ENCODE measurements at regions not wholly inside any gene's neighbourhood (a gene's known extent, or its start where the extent isn't known, plus 50 kb on each side); places are given as distances from the start of the nearest gene placed in this dataset.
"Not testable (repeated sequence)": the region's sequence is repeated elsewhere in the genome, so short reads cannot be mapped to it uniquely, and the experiment has no call there.

DNA sequence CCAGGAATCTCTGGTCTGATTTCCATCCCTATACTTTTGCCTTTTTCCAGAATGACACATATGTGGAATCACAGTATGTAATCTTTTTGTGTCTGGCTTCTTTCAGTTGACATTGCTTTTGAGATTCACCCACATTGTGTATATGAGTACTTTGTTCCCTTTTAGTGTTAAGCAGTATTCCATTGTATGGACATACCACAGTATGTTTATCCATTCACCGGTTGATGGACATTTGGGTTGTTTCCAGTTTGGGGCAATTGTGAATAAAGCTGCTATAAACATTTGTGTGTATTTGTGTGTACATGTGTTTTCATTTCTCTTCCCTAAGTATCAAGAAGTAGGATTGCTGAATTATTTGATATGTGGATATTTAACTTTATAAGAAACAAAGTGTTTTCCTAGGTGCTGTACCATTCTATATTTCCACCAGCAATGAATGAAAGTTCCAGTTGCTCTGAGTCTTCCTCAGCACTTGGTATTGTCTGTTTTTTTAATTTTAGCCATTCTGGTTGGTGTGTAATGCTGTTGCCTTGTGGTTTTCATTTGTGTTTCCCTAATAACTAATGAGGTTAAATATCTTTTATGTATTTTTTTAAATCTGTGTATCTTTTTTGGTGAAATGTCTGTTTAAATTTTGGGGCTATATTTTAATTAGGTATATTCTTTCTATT is 203.5 kb upstream of the HAAO start:
- DNase-seq (ENCODE audit: low read depth), result no peak

DNA sequence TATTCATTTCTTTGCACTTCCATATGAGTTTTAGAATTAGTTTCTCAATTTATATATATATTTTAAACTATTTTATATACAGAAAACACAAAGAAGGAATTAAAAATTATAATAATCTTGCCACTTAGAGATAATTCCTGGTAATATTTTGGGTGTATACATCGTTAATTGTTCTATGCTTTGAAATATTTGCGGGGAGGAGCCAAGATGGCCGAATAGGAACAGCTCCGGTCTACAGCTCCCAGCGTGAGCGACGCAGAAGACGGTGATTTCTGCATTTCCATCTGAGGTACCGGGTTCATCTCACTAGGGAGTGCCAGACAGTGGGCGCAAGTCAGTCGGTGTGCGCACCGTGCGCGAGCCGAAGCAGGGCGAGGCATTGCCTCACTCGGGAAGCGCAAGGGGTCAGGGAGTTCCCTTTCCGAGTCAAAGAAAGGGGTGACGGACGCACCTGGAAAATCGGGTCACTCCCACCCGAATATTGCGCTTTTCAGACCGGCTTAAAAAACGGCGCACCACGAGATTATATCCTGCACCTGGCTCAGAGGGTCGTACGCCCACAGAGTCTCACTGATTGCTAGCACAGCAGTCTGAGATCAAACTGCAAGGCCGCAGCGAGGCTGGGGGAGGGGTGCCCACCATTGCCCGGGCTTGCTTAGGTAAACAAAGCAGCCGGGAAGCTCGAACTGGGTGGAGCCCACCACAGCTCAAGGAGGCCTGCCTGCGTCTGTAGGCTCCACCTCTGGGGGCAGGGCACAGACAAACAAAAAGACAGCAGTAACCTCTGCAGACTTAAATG is 197.1 kb upstream of the HAAO start:
- not testable (repeated sequence) for DNase-seq (ENCODE audit: low read depth)

DNA sequence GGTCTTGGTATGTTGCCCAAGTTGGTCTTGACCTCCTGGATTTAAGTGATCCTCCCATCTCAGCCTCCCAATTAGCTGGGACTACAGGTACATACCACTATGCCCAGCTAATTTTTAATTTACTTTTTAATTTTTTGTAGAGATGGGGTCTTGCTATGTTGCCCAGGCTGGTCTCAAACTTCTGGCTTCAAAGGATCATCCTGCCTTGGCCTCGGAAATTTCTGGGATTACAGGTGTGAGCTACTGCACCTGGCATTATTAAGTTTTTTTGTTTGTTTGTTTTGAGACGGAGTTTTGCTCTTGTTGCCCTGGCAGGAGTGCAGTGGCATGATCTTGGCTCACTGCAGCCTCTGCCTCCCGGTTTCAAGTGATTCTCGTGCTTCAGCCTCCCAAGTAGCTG is 195.7 kb upstream of the HAAO start:
- DNase-seq (ENCODE audit: low read depth), result not testable (repeated sequence)

DNA sequence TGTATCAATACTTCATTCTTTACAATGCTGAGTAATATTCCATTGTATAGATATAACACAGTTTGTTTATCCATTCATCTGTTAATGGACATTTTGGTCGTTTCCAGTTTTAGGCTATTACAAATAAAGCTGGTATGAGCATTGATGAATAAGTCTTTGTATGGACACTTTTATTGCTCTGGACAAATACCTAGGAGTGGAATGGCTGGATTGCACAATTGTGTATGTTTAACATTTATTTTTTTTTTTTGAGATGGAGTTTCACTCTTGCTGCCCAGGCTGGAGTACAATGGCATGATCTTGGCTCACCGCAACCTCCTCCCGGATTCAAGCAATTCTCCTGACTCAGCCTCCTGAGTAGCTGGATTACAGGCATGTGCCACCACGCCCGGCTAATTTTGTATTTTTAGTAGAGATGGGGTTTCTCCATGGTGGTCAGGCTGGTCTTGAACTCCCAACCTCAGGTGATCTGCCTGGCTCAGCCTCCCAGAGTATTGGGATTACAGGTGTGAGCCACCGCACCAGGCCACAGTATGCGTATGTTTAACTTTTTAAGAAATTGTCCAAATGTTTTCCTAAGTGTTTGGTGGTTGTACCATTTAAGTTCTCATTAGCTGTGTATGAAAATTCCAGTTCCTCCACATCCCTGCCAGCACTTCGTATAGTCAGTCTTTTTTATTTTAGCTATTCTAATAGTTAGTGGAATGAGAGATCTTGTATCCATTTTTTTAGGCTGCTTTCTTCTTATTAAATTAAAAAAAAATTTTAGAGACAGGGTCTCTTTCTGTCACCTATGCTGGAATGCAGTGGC is 194.9 kb upstream of the HAAO start:
- DNase-seq (ENCODE audit: low read depth), result peak; percentile 96

DNA sequence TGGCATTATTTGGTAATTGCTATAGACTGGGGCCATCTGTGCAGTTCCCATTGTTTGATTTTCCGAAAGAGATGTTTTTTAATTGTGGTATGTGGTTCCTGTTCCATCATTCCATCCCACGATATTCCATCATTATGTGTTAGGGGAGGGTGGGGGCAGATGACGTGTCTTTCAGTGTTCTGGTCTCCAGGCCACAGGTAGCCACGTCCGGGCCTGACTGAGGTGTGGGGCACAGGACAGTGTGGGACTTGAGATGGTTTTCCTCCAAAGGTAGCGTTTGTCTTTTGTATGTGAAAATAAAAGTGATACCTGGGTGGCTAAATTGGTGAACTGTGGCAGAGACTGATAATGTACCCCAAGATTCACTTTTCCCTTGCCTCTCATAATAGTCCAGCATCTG is 192.2 kb upstream of the HAAO start:
- DNase-seq (ENCODE audit: low read depth), result no peak

DNA sequence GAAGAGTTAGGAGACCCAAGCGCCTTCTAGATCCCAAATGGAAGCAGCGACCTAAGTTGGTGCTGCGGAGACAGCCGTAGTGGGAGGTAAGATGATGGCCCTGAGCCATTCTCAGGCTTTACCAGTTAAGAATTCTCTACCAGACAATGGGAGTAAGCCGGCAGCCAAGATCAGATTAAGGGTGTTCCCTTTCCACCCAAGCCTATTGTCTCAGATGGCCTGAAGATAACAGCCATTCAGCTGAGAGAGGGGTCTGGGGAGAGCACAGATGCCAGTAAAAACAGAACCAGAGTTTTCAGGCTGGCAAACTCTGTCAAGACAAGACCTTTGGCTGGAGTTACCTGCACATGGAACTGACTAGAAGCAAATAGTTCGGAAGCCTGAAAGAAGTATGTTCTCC is 191.7 kb upstream of the HAAO start:
- no peak for DNase-seq (ENCODE audit: low read depth)

DNA sequence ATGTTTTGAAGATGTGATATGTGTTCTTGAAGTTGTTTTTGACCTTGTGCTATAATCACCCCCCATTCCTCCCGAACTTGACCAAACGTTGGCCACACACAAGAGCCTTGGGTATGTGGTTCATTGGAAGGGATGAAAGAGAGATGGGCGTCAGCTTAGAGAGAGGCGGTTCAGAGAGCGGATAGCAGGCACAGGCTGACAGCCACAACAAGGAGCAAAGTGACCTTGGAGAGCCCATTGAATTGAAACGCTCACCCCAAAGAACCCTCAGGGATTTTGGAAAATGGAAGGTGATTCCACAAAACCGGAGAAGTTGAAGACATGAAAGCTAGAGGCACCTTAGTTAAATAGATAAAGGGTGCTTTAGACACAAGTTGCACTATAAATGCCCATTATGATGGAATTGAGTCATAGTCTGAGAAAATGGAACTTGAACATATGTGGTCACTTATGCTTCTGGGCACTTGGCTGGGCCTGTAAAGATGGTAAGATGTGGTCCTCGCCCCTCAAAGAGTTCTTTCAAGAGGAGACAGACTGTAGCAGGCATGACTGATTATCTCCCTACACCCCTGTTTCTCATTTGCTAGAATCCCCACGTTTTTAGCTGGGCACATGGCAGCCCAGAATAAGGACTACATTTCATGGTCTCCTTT is 188.5 kb upstream of the HAAO start:
- DNase-seq (ENCODE audit: low read depth), result no peak

DNA sequence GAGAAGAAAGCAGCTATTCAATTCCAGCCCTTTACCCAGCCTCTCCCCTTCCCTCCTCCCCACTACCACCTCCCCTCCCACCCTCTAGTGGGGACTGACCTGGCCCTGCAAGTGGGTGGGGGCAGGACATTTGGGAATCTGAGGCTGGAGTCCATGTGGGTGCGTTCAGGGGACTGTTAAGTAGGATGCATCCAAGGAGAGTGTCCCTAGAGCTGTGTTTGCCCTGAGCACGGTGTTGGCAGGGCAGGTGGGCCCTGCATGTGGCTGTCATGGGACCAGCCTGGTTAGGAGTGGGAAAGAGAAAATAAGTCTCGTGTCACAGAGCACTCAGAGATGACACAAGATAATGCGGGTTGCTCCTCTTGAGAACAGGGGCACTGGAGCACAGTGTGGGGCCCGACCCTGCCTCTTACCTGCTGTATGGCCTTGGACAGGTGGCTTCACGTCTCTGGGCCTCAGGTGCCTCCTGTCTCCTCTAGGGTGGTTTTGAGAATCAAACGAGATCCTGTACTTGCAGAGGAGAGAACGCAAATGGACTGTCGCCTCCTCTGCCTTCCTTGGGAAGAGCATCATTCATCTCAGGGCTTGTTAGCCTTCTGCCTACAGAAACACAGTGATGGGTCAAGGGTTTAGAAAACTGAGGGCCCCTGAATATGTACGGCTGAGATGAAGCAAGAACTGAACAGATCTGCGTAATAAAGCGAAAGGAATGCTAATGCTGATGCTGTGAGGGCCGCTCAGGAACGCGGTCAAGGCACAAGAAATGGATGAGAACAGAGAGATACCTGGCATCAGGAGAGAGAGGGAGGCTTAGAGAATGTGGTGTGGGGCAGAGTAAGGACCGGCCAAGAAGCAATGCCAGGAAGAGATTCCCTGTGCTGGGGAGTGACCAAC is 187.7 kb upstream of the HAAO start:
- no peak for DNase-seq (ENCODE audit: low read depth)

DNA sequence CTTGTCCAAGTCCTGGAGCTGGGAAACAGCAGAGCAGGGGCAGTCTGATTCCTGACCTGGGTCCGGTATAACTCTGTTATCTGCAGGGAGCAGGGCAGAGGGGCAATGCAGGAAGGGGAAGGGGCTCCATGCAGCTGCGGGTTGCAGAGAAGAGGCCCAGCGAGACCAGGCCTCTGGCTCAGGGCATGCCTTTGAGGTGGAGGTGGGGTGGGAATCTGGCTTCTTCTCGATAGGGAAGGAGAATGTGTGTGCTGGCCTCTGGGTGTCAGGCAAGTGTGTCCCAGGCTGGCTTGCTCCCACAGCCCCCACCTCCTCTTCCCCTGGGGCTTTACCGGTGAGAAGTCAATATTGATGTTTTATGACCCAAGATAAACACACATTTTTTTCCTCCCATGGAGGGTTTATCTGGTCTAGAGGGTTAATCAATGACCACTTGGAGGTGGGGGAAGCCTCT is 187.1 kb upstream of the HAAO start:
- no peak for DNase-seq (ENCODE audit: low read depth)

DNA sequence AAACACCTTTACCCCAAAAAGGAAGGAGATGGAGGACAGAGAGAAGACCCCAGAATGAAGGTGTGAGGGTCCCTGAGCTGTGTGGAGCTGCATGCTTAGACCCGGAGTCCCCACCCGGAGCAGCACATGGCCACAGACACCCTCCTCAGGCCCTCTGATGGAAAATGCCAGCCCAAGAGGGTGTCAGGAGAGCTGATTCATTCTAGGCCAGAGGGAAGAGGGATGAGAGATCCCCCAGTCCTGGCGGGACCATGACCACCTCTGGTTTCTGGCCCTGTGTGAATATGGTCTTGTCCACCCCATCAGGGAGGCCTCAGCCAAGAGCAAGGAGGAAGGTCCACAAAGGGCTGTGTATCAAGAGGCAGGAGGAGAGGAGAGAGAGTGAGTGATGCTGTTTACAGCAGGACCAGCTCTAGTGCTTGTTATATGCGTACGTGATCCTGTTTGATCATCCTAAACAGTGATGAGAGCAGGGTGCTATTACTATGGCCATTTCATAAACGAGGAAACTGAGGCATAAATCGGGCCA is 186.6 kb upstream of the HAAO start:
- DNase-seq (ENCODE audit: low read depth), result no peak

DNA sequence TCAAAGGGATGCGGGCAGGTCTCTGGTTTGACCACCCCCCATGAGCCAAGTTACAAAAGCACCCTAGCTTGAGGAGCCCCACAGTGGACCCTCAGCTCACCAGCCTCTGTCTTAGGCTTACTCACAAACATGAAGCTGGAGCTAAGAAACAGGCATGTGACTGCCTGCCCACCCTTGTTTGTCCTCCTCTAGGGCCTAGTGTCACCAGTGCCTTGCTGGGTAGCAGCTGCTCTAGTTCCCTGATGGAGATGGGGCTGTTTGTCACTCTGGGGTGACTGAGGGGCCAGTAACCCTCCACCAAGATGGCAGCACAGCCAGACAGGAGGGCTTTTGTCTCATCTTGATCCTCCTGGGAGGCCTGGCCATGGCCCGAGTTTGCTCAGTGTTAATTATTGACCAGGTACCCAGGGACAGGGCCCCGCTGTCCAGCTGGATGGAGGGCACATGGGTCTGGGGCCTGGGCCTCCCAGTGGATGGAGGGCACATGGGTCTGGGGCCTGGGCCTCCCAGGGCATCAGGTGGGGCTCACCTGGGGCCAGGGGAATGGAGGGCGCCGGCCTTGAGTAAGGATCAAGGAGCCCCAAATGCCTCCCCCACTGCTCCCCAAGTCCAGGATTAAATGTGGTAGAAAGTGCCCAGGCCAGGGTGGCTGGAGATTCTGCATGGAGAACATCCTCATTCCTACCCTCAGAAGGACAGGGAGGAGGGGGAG is 185.9 kb upstream of the HAAO start:
- no peak for DNase-seq (ENCODE audit: low read depth)

DNA sequence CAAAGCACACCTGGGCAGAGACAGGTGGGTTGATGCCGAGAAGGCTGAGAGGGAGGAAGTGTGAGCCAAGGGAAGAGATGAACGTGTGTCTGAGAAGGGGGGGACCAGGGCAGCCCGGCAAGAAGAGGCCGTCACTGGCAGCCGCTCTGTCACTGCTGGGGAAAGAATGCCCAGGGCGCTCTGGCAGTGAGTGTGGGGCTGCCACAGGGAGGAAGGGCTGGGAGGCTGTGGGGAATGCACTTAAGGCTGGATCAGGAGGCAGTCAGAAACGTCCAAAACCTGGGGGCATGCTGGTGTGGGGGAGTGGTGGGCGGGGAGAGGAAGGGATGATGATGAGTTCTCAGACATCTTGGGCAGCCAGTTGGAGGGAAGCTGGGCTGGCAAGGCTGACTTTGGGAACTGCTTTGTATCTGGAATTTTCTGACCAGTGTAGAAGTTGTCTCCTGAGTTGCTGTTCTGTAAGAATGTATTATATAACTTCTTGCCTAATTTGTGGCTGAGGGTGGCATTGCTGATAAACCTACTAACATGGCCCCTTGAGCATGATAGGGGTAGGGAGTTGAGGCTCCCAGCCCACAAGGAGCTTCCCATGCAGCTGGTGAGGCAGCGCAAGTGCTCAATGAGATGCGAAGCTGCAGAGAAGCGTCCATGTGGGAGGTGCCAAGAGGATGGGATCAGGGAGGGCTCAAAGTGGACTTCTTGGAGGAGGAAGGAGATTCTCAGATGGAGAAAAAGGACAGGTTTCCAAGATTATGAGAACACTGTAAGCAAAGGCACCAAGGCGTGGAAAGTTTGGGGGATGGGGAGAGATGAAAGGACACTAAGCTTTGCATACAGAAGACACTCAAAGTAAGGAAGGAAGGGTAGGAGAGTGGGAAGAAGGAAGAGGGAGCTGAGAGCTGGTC is 185.1 kb upstream of the HAAO start:
- DNase-seq (ENCODE audit: low read depth), result no peak

DNA sequence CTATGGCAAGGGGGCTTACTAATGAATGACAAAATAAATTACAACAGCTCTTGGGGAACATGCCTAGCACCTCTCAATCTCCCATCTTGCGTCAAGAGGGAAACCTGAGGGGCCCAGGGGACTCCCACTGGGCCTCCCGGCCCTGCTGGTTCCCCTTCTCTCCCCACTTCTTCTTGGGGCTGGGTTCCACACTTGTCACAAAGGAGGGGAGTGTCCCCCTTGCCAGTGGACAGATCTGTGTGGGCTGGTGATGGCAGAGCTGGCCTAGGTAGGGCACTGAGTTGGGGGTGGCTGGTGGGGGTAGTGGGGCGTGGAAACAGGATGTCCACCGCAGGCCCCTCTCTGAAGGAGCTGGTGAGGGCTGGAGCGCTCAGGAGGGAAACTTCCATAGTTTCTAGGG is 184.0 kb upstream of the HAAO start:
- no peak for DNase-seq (ENCODE audit: low read depth)

DNA sequence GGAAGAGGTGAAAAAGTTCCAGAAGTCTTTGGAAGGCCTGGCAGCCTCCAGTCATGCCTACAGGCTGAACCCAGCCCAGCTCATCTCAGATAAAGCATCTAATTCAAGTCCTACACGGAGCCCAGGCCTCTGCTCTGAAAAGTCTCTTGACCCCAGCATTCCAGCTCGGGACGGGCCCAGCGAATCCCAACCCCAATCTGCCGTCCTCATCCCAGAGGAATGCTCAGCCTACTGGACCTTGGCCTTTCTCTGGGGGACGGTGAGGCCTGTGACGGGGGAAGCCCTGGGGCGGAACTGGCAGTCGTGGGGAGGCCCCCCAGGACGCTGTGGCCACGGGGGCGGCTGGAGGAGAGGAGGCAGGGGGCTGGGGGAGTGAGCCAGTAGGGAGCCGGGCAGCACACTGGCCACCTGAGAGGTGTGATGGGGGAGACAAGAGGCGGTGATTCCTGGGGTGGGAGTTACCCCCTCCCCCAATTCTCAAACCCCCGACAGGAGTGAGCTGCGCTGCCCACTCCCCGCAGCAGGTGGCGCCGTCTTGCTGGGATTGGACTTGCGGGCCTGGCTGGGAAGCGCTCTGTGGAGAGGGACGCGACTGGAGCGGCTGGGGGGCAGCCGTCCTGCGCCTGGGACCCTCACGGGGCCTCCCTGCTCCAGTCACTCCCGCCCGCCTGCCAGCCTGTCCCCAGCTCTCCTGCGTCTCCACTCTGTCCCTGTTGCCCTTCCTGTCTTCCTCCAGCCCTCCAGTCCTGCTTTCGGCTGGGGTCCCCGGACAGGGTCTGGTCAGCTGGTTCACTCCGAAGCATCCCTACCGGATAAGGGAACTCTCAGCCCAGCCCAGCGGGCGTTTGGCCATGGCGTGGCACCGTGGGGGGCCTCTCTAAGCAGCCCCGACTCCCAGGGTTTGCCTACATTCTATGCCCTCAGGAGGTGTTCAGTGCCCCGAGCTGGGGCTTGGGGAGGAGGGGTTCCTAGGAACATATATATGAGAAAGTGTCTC is 182.6 kb upstream of the HAAO start:
- peak; percentile 69 for DNase-seq (ENCODE audit: low read depth)

DNA sequence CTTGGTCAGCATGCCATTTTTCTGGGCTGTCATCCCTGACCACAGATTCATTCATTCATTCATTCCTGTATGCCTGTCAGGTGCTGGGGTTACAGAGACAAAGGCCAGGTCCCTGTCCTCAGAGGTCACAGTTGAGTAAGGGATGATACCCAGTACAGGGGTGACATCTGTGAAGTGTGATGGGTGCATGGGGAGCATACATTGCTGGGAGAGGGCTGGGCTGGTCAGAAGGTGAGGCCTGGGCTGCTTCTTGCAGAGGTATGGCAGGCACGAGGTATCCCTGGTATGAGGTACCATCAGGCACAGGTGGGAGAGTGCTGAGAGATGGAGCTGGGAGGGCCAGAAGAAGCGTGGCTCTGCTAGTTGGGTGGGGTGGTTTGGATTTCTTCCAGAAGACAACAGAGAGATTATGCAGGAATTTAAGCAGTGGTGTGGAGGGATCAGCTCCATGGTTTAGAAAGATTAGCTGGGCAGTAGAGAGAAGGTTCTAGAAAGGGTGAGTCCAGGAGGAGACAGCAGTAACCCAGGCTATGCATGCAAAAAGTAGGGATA is 181.9 kb upstream of the HAAO start:
- no peak for DNase-seq (ENCODE audit: low read depth)

DNA sequence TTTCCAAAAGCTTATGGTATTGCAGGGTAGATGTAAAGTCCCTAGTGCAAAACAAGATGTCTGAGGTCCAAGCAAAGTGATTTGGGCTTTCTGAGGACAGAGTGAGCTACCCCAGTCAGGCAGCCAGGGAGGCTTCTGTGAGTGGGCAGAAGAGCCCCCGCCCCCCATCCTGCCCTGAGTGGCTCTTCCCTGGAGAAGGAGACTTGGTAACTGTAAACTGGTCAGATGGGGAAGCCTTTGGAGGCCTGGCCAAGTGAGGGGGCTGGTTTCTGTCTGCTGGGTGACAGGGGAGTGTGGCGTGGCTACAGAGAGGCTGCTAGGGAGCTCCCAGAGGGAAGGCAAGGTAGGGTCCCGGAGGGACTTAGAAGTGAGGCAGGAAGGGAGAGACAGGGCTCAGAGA is 181.3 kb upstream of the HAAO start:
- no peak for DNase-seq (ENCODE audit: low read depth)

DNA sequence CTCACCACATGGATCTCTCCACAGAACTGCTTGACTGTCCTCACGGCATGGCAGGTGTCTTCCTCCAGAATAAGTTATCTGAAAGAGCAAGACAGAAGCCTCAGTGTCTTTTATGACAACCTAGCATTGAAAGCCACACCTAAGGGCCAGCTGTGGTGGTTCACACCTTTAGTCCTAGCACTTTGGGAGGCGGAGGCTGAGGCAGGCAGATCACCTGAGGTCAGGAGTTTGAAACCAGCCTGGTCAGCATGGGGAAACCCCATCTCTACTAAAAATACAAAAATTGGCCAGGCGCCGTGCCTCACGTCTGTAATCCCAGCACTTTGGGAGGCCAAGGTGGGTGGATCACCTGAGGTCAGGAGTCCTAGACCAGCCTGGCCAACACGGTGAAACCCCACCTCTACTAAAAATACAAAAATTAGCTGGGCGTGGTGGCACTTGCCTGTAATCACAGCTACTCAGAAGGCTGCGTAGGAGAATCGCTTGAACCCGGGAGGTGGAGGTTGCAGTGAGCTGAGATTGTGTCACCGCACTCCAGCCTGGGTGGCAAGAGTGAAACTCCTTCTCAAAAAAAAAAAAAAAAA is 180.6 kb upstream of the HAAO start:
- not testable (repeated sequence) for DNase-seq (ENCODE audit: low read depth)

Measured in ELR (cell line).